ENCODE measurements at regions not wholly inside any gene's neighbourhood (a gene's known extent, or its start where the extent isn't known, plus 50 kb on each side); places are given as distances from the start of the nearest gene placed in this dataset.

GRCh38 chr6:67224989-67225388 lies 1410.1 kb upstream of the ADGRB3 start:
- TF ChIP-seq POLR2A (IDR thresholded peaks at IDR 0.05) (no peak), CTCF (IDR thresholded peaks at IDR 0.05) (no peak)
